NCI-H2196 (cell line): ENCODE measurements at regions not wholly inside any gene's neighbourhood (a gene's known extent, or its start where the extent isn't known, plus 50 kb on each side); places are given as distances from the start of the nearest gene placed in this dataset.

Source experiments
- DNase-seq: peaks from one replicate; lab custom pipeline; 2025; ENCODE audit not compliant: unreplicated experiment; lab: John Stamatoyannopoulos, UW

DNA sequence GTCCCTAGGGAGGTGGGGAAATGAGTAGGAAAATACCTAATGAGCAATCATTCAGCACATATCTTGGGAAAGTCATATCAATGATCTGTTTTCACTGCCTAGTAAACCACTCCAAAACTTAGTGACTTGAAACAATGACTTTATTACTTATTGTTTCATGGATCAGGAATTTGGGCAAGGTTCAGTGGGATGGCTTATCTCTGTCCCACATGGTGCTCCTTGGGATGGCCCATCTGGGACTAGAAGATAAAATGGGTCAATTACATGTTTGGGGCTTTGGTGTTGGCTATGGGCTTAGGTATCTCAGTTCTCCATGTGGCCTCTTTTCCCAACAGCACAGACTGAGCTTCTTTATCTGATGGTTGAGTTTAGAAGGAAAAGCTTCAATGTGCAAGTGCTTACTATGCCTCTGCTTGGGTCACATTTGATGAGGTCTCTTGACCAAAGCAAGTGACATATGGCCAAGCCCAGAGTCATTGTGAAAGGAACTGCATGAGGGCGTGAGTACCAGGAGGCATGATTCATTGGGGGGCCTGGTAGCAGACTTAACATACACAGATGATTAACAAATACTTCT lies 218.1 kb upstream of the TNP1 start:
- no peak for DNase-seq

DNA sequence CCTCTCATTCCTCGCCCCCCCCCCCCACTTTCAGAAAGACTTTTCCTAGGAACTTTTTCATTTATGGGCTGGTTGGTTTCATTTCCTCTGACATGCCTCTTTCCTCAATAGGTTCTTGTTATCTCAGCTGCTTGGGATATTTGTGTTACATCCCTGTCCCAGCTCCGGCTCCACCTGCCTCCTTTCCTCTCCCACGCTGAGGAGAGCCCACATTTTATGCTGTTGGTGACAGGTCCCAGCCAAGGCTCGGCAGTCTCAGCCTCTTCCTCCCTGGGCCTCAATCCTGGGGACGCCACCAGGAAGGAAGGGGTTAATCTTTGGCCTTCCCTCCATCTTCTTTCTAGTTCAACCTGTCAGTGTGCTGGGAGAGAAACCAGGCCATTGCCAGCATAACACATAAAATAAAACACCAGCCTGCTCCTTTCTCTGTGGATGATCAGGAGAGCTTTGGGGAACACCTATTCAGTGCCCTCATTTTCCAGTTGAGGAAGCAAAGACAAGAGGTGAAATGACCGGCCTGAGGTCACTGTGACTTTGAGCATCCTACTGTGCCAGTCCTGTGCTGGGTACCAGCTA lies 216.9 kb upstream of the TNP1 start:
- no peak for DNase-seq

DNA sequence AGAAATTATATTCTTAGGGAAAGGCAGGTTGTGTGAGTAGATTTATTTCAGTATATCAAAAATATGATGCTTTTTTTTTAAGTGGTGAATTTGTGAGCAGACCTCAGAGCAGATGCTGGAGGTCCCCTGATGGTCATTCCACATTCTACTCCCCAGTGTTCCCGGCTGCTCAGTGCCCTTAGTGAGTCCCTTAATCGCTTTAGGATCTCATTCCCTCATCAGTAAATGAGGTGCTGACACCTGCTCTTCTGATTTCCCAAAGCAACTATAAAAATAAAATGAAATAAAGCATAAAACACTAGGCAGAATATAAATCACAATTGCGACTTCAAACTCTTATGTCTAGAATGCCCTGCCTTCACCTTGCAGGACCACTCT lies 216.2 kb upstream of the TNP1 start:
- no peak for DNase-seq

DNA sequence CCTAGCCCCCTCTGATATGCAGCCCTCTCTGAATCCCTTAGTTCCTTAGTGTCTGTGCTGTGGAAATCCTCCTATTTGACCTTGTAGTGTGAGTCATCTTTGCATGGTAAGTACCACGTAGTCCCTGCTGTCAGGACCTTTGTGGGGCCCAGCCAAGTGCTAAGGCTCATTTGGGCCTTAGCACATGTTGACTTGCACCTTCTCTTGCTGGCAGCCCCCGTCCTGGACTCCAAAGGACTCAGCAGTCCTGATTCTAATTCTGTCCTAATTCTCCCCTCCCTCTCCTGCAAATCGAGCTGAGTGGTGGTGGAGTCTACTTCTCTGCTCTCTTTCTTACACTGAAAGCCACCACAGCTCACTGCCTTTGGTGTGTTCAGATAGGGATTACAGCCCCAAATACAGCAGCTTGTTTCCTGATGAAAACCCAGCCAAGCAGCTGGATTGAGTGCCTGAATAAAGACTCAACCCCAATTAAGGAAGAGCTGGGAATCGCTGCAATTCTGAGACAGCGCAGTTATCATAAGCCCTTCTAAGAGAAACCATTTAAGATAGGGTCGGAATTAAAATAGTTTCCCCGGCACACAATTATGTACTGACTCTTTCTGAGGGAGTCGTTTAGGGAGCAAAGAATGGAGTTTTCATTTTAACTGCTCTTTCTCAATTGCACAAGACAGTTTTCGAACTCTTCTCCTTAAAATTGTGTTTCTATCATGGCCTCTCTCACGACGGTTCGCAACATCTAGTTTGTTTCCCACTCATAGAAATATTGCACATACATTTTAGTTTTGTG lies 215.6 kb upstream of the TNP1 start:
- no peak for DNase-seq

DNA sequence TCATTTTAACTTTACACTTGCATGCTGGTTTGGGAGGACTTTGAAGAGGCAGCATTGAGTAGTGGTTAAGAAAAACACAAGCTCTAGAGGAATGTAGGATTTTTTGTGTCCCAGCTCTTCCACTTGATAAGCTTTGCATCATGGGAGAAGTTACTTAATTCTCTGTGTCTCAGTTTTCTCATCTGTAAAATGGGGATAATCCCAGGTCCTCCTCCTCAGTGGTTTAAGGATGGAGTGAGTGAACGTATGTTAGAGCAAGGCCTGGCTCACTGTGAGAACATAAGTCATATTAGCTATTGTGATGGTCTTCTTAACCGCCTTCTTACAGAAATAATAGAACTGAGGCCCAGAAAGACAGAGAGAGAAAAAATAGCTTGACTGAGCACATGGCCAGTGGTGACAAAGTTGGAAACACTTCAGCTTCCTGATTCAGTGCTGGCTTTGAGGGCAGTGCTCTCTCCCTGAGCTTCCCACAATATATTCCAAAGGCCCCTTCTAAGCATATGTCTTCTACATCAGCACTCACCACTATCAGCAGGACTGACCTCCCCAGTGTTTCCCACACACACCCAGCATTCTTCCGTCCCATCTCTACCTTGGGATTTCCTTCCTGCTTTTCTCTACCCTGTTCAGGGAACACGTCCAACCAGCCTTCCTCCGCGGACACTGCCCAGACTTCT lies 214.9 kb upstream of the TNP1 start:
- no peak for DNase-seq

DNA sequence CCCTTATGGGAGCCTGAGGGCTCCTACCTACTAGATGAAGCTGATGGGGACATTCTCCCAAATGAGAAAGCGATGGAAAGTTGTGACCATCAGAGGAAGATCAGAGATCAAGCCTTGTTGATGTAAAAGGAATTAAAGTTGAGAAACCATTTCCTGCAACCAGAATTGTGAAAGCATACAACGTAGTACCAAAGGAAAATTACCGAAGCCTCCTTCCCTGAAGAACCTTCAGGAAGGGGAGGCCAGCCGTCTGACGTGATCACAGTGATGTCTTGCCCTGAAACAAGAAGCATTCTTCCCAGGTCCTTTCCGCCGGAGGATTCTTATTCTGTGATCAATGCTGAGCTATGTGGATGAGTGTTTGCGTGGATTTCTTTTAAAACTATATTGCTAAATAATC lies 211.6 kb upstream of the TNP1 start:
- DNase-seq, result no peak

DNA sequence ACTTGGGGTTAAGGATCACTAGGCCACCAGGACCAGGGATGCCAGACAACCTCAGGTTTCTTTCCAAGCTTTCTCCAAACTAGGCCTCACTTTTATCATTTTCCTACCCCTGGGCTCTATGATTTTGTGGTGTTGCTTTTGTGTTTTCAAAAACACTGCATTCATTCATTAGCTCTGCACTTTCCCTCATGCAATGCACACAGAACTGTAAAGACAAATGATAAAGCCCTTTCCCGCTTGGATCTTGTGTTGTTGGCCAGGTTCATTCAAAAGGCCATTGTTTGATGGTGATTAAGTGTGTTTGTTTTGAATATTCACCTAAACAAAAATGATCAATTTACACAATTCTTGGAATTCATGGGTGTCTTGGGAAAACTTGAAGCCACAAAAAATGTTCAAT lies 210.7 kb upstream of the TNP1 start:
- DNase-seq, result no peak

DNA sequence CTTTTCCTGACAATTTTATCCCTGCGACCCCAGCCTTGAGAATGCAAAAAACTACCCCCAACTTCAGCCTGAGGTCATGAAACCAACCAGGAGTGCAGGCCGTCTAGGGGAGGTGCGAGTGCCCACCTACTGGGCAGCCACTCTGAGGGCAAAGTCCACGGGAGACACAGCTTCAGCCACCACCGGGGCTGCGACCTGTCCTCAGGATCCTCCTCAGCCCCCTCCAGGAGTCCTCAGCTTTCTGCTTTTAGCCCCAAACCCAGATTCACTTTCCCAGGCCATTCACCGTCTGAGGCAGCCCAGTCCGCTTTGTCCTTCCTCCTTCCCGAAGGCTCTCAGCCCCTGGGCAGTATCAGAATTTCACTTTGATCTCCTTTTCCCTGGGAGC lies 210.2 kb upstream of the TNP1 start:
- no peak for DNase-seq

DNA sequence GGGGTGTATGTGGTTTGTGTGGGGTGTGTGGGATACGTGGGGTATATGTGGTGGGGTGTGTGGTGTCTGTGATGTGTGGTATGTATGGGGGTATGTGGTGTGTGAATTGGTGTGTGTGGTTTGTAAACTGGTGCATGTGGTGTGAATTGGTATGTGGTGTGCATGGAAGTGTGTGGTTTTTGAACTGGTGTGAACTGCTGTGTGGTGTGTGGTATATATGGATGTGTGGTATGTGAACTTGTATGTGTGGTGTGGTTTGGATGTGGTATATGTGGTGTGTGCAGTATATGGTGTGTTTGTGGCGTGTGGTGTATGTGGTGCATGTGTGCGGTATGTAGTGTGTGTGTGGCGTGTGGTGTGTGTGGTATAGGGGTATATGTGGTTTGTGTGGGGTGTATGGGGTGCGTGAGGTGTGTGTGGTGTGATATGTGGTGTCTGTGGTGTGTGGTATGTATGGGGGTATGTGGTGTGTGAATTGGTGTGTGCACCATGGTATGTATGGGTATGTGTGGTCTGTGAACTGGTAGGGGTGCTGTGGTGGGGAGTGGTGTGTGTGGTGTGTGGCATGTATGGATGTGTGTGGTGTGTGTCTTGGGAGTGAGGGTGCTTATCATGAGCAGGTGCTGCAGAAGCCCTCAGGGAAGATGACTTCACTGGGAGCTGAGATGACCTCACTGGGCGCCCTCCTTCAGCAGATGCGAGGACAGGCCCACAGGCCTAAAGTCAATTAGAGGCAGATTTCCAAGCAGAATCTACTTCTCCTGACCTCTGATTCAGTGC lies 209.6 kb upstream of the TNP1 start:
- DNase-seq, result no peak

DNA sequence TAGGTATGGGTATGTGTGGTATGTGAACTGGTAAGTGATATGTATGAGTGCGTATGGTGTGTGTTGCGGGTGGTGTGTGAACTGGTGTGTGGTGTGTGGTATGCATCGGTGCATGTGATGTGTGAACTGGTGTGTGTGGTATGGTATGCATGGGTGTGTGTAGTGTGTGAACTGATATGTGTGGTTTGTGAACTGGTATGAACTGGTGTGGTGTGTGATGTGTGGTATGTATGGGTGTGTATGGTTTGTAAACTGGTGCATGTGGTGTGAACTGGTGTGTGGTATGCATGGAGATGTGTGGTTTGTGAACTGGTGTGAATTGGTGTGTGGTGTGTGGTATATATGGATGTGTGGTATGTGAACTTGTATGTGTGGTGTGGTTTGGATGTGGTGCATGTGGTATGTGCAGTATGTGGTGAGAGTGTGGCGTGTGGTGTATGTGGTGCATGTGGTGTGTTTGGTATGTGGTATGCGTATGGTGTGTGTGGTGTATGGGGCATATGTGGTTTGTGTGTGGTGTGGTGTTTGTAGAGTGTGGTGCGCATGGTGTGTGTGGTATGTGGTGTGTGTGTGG lies 208.9 kb upstream of the TNP1 start:
- no peak for DNase-seq

DNA sequence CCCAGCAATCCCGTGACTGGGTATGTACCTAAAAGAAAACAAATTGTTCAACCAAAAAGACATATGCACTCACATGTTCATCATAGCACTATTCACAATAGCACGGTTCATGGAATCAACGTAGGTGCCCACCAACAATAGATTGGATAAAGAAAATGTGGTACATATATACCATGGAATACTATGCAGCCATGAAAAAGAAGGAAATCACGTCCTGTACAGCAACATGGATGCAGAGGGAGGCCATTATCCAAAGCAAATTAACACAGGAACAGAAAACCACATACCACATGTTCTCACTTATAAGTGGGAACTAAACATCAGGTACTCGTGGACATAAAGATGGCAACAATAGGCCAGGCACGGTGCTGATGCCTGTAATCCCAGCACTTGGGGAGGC lies 207.9 kb upstream of the TNP1 start:
- no peak for DNase-seq

DNA sequence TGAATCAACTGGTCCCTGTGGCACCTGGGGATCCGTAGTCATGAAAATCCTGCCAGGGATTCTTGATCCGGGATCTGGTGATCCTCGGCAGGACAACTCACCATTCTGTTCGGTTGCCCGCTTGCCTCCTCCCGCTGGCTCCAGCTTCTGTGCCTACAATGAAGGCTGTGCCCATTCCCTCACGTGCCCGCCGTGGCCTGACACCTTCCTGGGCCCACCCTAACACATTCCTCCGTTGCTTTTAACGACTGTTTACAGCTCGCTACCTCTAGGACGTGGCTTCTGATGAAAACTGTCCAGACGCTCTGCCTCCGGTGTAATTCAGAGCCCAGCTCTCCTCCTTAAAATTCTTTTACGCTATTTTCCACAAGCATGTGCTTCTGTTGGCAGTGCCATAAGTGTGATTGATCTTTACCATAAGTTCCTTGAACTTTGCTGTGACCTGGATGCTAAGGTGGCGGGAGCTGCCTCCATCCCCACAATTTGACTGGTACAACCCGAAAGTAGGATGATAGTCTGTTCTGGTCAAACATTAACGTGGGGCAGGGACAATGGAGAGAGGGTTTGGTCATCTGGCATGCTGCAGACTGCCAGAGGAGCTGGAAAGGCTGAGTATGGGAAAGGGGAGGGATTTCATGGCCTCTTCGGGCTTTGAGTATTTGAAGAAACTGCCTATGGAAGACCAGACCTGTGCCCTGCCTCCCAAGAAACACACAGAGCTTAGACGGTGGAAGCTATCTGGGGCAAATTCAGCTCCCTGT lies 206.8 kb upstream of the TNP1 start:
- no peak for DNase-seq

DNA sequence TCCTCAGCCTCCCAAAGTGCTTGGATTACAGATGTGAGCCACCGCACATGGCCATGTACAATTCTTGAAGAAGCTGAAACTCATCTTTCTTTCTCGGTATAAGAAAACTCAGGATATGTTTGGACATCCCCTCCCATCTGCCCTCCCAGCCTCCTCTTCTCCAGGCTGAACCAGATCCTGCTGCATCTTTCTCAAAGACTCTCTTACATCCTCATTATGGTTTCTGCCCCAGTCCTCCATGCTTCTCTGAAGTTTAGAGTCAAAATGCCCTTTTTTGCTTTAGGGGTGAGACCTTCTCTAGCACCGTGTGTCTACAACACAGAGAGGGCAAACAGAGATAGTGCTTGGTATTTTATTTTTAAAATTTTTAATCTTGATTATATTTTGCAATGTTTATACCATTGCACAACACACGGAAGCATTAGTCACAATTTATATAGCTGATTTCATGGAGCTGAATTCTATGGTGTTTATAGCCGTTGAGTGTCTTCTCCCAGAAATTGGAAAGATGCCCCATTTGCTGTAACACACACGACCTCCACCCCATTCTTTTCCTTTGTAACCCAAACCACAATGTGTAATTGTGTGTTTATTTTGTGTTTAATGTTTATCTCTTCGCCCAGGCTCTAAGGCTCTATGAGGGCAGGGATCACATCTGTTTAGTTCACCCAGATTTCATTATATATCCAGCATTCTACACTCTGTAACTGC lies 206.0 kb upstream of the TNP1 start:
- DNase-seq, result no peak

DNA sequence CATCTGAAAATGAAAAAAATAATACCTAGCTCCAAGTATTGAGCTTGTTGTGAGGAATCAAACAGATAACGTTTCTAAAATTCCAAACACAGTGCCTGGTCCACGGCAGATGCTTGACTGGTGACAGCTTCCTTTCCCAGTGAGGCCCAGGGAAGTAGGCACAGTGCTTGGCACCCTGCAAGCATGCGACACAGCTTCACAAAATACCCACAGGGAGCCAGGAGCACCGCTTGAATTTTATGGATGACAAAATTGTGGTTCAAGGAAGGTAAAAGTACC lies 205.1 kb upstream of the TNP1 start:
- no peak for DNase-seq

DNA sequence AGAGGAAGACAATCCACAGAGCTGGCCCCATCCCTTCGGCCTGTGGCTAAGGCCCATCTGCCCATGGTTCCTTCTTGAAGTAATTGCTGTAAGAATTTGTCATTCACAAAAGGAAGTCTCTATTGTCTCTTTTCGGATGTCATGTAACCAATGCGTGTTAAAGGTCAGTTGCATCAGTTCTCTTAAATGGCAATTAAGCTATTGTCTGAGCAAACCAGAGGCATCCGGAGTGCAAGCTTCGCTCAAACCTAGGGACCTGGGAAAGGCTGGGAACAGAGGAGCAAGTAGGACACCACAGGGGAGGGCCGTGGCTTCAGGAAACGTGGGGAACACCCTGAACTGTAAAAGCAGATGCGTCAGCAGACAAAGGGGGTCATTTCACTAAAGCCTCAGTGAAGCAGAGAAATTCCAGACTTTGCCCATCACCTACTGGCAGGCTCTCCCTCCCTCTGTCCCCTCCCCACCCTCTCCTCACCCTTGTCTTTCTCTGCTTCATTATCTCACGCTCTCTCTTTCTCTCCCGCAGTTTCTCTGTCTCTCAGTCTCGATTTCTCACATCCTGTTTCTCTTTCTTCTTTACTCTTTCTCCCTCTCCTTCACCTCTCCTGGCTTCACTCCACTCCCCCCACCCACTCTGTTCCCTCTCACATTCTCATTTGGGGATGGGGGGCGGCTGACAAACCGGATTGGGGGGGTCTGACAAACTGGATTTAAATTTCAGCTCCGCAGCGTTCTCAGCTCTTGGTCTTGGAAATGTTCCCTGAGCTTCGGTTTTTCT lies 204.6 kb upstream of the TNP1 start:
- no peak for DNase-seq

DNA sequence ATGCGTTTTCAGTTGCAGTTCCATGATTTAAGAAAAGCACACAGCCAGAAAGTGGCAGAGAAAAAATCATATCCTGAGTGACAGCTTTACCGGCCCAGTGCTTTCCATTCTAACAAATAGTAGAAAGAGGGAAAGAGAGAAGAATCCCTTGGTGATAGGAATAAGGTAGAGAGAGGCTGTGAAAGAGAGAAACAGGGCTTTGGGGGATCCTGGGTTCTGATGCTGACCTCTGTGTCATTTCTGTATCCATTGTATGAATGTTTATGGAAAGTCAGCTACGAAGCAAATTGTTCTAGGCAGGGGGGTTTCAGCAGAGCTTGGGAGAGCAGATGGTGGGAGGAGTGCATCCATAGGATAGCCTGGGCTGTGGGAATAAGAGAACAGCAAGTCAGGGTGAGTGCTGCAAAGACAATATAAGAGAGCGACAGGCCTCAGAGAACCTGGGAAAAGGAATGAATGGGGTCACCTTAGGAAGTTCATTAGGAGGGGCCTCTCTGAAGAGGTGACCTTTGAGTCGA lies 203.4 kb upstream of the TNP1 start:
- no peak for DNase-seq

DNA sequence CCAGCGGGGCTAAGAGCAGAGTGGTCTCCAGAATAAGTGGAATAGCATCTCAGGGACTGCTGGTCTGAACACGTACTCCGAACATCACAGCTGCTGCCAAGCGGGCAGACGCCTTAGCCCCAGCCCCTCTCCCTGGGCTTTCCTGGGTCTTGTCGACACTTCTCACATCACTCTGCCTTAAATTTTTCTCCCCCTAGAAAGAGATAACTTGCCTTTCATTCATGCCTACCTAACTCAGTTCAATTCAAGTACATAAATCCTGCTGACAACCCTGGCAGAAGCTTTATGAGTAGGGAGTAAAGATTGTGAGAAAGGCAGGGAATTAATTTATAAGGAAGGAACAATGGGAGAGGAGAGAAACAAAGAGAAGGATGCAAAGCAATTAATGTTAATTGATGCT lies 202.9 kb upstream of the TNP1 start:
- DNase-seq, result no peak

DNA sequence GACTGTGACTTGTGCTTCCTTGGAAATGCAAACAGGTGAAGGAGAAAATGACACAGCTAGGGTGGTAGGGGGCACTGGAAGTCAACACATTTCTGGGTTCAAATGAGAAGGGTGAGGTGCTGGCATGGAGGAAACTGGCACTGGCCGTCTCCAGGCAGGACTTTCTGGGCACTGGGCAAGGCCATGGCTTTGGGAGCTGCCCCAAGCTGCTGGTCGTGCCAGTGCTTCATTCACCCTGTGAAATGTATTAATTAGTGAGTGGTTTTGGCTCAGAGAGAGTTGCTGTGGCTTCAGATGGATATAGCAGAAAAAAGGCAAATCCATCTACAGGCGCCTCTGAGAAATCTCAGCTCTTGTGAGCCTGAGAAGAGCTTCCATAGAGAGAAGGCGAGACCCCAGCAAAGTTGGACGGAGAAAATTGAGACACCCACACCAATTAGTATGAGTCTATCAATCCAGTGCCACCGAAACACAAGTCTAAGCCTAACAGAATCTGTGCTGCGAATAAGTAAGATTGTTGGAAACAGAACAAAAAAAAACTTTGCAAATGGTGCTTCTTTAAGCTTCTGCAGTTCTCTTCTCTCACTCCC lies 202.1 kb upstream of the TNP1 start:
- no peak for DNase-seq
